GM12875 (cell line): ENCODE measurements at regions not wholly inside any gene's neighbourhood (a gene's known extent, or its start where the extent isn't known, plus 50 kb on each side); places are given as distances from the start of the nearest gene placed in this dataset.
"Not testable (repeated sequence)": the region's sequence is repeated elsewhere in the genome, so short reads cannot be mapped to it uniquely, and the experiment has no call there.

ENCODE experiments used
- H3K4me3 ChIP-seq: one replicate; pipeline ENCODE4 v1.5.1; 2011; ENCODE audit warnings: low read depth, low read length, control low read depth
- TF ChIP-seq, protein P1 (sequence below): IDR thresholded peaks from 2 replicates; pipeline ENCODE4 v1.5.1; 2011; ENCODE audit warnings: low read depth, mild to moderate bottlenecking, control low read depth, inconsistent platforms, low read length, moderate library complexity, borderline replicate concordance; ENCODE audit not compliant: insufficient read depth

DNA sequence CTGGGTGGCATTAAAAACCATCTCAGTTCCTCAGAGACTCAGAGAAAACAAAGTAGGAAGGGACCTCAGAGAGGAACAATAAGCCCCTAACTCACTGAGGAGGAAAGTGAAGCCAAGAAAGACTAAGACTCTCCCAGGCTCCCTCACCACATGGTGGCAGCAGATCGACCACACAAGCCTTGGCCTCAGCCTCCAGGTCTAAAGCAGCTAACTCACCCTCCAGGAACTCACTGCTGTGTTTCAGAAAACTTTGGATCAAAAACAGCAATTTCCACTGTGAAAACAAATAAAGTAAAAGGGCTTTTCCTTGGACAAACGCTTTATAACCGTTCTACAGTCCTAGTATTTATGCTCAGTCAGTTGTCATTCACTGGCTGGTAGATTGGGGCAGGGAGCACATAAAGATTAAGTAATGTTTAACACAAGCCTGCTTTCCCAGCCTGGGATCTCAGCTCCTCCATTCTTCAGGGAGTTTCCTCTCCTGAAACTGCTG is 137.4 kb downstream of the PPIAL4G start:
- H3K4me3 ChIP-seq: not testable (repeated sequence)

DNA sequence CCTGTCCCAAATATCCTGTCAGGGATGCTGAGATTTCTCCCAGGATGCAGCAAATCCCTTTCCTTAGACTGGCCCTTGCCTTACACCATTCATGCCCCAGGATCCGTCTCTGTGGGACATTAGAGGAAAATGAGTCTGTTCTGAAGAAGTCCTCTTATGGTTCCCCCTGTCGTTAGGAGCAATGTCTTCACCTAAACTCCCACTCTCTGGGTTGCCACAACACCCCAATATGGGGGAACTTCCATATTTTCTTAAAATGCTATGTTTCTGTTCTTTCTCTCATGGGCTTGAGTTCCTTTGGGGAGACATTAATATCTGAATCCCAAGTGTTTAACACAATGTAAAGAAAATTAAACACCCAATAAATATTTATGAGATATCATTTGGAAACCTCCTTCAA is 138.5 kb downstream of the PPIAL4G start:
- H3K4me3 ChIP-seq: not testable (repeated sequence)

More for the DNA sequence above, 137.4 kb downstream of the PPIAL4G start:
- TF ChIP-seq, protein P1, sequence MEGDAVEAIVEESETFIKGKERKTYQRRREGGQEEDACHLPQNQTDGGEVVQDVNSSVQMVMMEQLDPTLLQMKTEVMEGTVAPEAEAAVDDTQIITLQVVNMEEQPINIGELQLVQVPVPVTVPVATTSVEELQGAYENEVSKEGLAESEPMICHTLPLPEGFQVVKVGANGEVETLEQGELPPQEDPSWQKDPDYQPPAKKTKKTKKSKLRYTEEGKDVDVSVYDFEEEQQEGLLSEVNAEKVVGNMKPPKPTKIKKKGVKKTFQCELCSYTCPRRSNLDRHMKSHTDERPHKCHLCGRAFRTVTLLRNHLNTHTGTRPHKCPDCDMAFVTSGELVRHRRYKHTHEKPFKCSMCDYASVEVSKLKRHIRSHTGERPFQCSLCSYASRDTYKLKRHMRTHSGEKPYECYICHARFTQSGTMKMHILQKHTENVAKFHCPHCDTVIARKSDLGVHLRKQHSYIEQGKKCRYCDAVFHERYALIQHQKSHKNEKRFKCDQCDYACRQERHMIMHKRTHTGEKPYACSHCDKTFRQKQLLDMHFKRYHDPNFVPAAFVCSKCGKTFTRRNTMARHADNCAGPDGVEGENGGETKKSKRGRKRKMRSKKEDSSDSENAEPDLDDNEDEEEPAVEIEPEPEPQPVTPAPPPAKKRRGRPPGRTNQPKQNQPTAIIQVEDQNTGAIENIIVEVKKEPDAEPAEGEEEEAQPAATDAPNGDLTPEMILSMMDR: peak; percentile 52

DNA sequence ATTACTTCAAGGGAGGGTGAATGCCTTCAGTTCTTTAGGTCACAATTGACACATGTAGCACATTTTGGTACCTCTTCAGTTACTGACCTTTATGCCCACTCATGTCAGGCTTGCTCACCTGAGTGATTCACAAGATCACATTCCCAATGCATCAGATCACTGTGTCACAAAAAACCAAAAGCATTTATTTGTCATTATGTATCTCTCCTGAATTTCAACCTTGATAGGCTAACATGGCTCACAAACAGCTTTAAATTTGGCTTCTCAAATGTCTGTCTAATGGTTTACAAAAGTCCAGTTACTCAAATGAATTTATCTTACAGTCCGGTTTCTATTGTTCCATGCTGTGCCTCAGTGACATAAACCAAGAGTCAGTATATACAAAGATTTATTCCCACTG is 141.4 kb downstream of the PPIAL4G start:
- H3K4me3 ChIP-seq: not testable (repeated sequence)

DNA sequence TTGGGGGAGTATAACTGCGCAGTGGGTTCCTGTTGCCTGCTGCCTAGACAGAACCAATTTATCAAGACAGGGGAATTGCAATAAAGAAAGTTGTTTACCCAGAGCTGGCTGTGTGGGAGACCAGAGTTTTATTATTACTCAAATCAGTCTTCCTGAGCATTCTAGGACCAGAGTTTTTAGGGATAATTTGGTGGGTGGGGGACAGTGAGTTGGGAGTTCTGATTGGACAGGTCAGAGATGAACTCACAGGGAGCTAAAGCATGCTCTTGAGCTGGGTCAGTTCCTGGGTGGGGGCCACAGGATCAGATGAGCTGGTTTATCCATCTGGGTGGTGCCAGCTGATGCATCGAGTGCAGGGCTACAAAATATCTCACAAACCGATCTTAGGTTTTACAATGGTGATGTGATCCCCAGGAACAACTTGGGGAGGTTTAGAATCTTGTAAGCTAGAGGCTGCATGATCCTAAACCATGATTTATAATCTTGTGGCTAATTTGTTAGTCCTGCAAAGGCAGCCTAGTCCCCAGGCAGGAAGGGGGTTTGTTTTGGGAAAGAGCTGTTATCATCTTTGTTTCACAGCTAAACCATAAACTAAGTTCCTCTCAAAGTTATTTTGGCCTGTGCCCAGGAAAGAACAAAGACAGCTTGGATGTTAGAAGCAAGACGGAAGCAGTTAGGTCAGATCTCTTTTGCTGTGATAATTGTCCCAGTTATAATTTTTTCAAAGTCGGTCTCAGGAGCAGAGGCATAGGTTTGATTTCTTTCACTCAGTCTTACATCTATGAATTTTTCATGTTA is 146.8 kb downstream of the PPIAL4G start:
- H3K4me3 ChIP-seq: not testable (repeated sequence)

DNA sequence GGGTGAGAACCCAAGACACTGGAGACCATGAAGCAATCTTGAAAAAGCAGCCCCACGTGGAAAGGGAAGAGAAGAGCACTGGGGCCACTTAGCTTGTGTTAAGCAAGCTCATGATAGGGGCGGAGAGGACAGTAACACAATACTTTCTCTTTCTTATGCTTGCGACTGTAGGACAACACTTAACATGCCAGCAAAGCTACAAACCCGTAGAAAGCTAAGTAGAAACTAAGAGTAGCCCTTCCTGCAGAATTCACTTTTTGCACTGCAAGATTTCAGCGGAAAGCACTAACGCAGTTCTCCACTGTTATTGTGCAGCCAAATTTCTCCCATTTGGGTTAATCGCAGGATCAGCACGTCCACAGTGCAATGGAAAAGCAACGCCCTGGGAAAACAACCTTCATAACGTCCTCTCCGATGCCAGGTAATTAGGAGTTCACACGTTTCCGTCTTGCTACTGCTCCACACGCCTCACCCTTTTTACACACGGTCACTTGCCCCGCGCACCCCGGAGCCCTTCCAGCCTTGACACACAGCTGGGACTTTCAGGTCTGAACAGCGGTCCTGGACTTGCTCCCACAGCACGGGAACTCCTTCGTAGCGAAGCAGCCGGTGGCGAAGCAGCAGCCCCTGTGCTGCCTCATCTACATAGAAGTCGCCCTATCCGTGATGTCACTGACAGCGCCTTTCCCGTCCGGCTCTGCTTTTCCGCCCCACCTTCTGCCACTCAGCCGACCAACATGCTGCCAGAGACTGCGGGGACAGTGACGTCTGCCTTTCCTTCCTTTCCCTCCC is 148.6 kb downstream of the PPIAL4G start:
- TF ChIP-seq, protein P1: 0 out of 2 replicates have a peak, but pooled peaks have one; percentile 5
- H3K4me3 ChIP-seq: peak overlapping the region; percentile 68

DNA sequence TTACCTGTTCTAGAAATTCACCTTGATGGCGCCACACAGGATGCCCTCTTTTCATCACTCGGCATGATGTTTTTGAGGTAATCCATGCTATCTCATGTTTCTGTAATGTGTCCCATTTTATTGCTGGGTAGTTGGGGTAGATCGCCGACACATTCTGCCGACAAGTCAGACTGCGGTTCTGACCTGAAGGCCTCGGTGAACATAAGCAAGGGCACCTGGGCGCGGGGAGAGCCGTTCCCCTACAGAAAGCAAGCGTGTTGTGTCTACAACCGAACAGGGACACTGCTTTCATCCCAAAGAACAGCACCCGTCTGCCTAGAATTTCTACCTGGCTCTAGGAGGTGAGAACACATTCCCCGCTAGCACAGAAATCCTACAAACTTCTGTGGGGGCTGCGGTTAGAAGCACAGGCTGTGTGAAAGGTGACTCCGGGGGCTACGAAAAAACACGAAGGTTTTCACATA is 149.2 kb downstream of the PPIAL4G start:
- TF ChIP-seq, protein P1: no peak
- H3K4me3 ChIP-seq: peak overlapping the region; percentile 68

DNA sequence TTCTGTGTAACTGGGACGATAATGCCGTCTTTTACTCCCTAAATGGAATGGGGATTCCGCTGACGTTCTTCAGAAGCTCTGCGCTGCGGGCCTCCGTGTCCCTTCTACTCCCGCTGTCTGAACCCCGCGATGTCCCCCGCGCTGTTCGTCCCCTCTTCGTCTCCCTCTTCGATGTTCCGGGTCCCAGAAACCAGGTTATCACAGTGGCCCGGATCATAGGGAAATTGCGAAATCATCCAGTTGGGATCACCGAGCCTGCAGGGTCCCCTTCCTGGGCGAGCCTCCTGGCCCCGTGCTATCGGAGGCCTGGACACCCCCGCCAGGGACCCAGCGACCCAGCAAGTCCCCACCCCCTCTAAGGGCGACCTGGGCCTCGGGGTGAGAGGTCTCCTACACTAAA is 154.2 kb downstream of the PPIAL4G start:
- TF ChIP-seq, protein P1: no peak
- H3K4me3 ChIP-seq: no peak overlapping the region

DNA sequence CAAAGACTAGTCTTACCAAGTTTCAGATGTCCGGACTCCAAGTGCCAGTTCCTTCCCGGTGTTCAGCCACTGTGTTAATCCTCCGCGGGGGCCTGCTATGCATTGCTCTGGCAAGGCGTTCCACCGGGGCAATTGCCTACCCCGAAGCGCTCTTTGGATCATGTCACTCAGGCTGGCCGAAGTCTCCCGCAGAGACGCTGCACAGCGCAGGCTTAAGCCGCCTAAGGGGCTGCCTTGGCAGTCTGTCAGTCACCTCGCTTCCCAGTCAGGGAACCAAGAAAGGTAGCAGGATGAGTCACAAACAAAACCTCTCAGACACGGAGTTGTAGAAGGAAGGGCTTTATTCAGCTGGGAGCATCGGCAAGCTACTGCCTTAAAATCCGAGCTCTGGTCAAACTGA is 158.1 kb downstream of the PPIAL4G start:
- not testable (repeated sequence) for H3K4me3 ChIP-seq

DNA sequence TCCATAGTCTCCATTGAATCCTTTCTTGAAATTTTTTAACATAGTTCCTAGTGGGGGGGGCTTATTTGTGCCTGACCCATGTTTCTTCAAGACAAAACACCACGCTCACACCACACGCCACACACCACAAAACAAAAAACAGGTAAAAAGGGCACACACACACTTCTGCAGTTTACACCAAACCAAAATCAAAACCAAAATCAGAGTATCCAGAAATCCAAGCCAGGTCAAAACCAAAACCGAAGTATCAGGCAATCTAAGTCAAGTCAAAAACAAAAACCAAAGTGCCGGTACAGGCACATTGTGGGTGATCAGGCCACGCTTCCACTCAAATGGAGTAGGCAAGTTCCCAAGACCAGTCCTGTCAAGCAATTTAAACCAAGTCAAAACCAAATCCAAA is 158.6 kb downstream of the PPIAL4G start:
- not testable (repeated sequence) for H3K4me3 ChIP-seq

DNA sequence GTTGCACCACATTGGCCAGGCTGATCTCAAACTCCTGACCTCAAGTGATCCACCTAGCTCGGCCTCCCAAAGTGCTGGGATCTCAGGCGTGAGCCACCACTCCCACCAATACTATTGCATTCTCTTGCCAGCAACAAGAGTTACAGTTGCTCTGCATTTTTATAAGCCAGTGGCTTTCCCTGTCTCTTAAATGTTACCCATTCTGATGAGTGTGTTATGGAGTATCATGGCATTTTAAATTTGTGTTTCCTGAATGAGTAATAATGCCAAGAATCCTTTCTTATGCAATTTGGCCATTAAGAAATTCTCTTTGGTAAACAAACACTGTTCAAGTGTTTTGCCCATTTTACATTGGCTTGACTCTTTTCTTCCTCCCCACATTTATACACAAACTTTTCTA is 163.0 kb downstream of the PPIAL4G start:
- H3K4me3 ChIP-seq: not testable (repeated sequence)
